Erythroblast (primary cell): ENCODE measurements at regions not wholly inside any gene's neighbourhood (a gene's known extent, or its start where the extent isn't known, plus 50 kb on each side); places are given as distances from the start of the nearest gene placed in this dataset.

Experiments
- DNase-seq, 2 experiments: peaks; one replicate each; lab custom pipeline; 2025; lab: John Stamatoyannopoulos, UW
- GATA1 ChIP-seq: IDR thresholded peaks from 2 replicates; pipeline ENCODE4 v1.6.1; 2011; ENCODE audit warnings: low read depth, mild to moderate bottlenecking, control low read depth, low read length, moderate library complexity
- POLR2A ChIP-seq: IDR thresholded peaks from 2 replicates; pipeline ENCODE4 v1.6.1; 2011; ENCODE audit warnings: mild to moderate bottlenecking, low read length

- no peak for TF ChIP-seq POLR2A
- TF ChIP-seq GATA1, result no peak
Measured at GRCh38 chr11:27184458-27185312, 144.1 kb downstream of the BBOX1 start.

GRCh38 chr11:27183672-27184457, 143.2 kb downstream of the BBOX1 start:
- no peak for TF ChIP-seq POLR2A
- TF ChIP-seq GATA1, result no peak
- peak; percentile 74 to 83 for DNase-seq

More at GRCh38 chr11:27184458-27185312, 144.1 kb downstream of the BBOX1 start:
- no peak for DNase-seq

GRCh38 chr11:27179334-27179733, 138.7 kb downstream of the BBOX1 start:
- no peak for DNase-seq
- TF ChIP-seq GATA1, result no peak
- TF ChIP-seq POLR2A, result no peak

GRCh38 chr11:27178859-27179258, 138.2 kb downstream of the BBOX1 start:
- DNase-seq, result no peak
- no peak for TF ChIP-seq GATA1
- TF ChIP-seq POLR2A, result no peak
